ENCODE measurements at regions not wholly inside any gene's neighbourhood (a gene's known extent, or its start where the extent isn't known, plus 50 kb on each side); places are given as distances from the start of the nearest gene placed in this dataset.

- TF ChIP-seq, protein P1, sequence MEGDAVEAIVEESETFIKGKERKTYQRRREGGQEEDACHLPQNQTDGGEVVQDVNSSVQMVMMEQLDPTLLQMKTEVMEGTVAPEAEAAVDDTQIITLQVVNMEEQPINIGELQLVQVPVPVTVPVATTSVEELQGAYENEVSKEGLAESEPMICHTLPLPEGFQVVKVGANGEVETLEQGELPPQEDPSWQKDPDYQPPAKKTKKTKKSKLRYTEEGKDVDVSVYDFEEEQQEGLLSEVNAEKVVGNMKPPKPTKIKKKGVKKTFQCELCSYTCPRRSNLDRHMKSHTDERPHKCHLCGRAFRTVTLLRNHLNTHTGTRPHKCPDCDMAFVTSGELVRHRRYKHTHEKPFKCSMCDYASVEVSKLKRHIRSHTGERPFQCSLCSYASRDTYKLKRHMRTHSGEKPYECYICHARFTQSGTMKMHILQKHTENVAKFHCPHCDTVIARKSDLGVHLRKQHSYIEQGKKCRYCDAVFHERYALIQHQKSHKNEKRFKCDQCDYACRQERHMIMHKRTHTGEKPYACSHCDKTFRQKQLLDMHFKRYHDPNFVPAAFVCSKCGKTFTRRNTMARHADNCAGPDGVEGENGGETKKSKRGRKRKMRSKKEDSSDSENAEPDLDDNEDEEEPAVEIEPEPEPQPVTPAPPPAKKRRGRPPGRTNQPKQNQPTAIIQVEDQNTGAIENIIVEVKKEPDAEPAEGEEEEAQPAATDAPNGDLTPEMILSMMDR (IDR thresholded peaks at IDR 0.05): no peak
- no peak for TF ChIP-seq EP300 (IDR thresholded peaks at IDR 0.05)
Measured at GRCh38 chr2:240350006-240350355, 85.5 kb upstream of the GPC1 start.

Data from suprapubic skin (tissue), 3 donors.